ENCODE measurements at regions not wholly inside any gene's neighbourhood (a gene's known extent, or its start where the extent isn't known, plus 50 kb on each side); places are given as distances from the start of the nearest gene placed in this dataset.
"Not testable (repeated sequence)": the region's sequence is repeated elsewhere in the genome, so short reads cannot be mapped to it uniquely, and the experiment has no call there.

- peaks cover 13 to 14% of the 10 kb centered on the region in 2 experiments for H3K4me1 Mint-ChIP-seq
- H3K9me3 Mint-ChIP-seq, result peaks cover 23 to 29% of the 10 kb centered on the region in 2 experiments
- not testable (repeated sequence) for H3K27me3 ChIP-seq (ENCODE audit: insufficient read depth, low read length); H3K23ac ChIP-seq (ENCODE audit: insufficient read length, low read depth, low read length); H3K4me2 ChIP-seq (ENCODE audit: insufficient read depth, insufficient read length, low read length); H3K27me3 Mint-ChIP-seq (ENCODE audit: low read depth); H3K79me1 ChIP-seq (ENCODE audit: insufficient read depth, low read depth, low read length, poor library complexity, severe bottlenecking); H3K18ac ChIP-seq (ENCODE audit: insufficient read length, low read depth, low read length); H3K79me2 ChIP-seq (ENCODE audit: insufficient read depth, low read length); H3K9ac ChIP-seq (ENCODE audit: extremely low read depth, insufficient read length, low read length); H2BK120ac ChIP-seq (ENCODE audit: low read depth, low read length, poor library complexity, severe bottlenecking); H2BK5ac ChIP-seq (ENCODE audit: insufficient read length, low read length); H3K14ac ChIP-seq (ENCODE audit: insufficient read depth, low read length); H2BK20ac ChIP-seq (ENCODE audit: low read depth, low read length, poor library complexity, severe bottlenecking); H4K91ac ChIP-seq (ENCODE audit: insufficient read length, low read depth, low read length); H2AFZ ChIP-seq (ENCODE audit: low read length); H3K27ac Mint-ChIP-seq; H4K8ac ChIP-seq (replicated peaks; ENCODE audit: insufficient read length, low read depth, low read length); H3K56ac ChIP-seq (ENCODE audit: insufficient read length, low read depth, low read length); H3K23me2 ChIP-seq (ENCODE audit: insufficient read length, low read depth, low read length, poor library complexity, severe bottlenecking); H2AK5ac ChIP-seq (ENCODE audit: insufficient read length, low read length); H3K4ac ChIP-seq (ENCODE audit: low read depth, low read length); H3T11ph ChIP-seq (ENCODE audit: low read length); H3K4me3 Mint-ChIP-seq; H4K20me1 ChIP-seq (ENCODE audit: control insufficient read depth, insufficient read depth, insufficient read length); H3K9me3 ChIP-seq (ENCODE audit: control insufficient read depth, low read depth, low read length); H4K5ac ChIP-seq (ENCODE audit: insufficient read length, low read depth, low read length); H3K4me1 ChIP-seq (ENCODE audit: insufficient read depth, low read length); H2BK15ac ChIP-seq (ENCODE audit: low read depth, low read length); H3K27ac ChIP-seq (ENCODE audit: insufficient read length, low read depth, low read length); H2BK12ac ChIP-seq (ENCODE audit: insufficient read length, low read depth, low read length); DNase-seq
- H3K36me3 Mint-ChIP-seq (ENCODE audit: insufficient read depth in 1 of 3, low read depth in 3 of 3), result peaks cover 14 to 32% (median 22%) of the 10 kb centered on the region in 3 experiments
- no CpG with 5 or more reads among the region's 28 CpGs for WGBS (ENCODE audit: extremely low coverage, insufficient read length, low lambda C conversion rate)
Measured at GRCh38 chr2:146403546-146404160, 1441.2 kb upstream of the ACVR2A start.
